ENCODE measurements at regions not wholly inside any gene's neighbourhood (a gene's known extent, or its start where the extent isn't known, plus 50 kb on each side); places are given as distances from the start of the nearest gene placed in this dataset.

DNA sequence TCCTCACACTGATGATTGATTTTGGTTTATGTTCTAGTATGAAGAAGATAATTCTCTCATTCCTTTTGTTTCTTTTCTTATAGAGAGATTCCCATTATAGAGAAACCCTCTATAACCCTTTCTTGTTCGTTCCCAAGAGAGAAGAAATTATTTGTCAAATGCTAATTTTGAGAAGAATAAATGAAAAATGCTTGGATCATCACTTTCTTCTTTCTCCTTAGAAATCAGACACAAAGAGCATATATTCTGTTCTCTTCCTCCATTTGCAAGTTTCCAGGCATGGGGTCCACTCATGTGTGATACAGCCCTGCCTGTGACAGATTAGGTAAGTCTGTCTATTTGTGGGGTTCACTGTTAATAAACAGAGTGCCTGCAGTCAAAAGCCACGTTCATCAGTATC, 222.6 kb upstream of the NECTIN3 start:
- TF ChIP-seq, protein P1, sequence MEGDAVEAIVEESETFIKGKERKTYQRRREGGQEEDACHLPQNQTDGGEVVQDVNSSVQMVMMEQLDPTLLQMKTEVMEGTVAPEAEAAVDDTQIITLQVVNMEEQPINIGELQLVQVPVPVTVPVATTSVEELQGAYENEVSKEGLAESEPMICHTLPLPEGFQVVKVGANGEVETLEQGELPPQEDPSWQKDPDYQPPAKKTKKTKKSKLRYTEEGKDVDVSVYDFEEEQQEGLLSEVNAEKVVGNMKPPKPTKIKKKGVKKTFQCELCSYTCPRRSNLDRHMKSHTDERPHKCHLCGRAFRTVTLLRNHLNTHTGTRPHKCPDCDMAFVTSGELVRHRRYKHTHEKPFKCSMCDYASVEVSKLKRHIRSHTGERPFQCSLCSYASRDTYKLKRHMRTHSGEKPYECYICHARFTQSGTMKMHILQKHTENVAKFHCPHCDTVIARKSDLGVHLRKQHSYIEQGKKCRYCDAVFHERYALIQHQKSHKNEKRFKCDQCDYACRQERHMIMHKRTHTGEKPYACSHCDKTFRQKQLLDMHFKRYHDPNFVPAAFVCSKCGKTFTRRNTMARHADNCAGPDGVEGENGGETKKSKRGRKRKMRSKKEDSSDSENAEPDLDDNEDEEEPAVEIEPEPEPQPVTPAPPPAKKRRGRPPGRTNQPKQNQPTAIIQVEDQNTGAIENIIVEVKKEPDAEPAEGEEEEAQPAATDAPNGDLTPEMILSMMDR (conservative IDR thresholded peaks at IDR 0.05; ENCODE audit: low read length): no peak
- H3K4me3 ChIP-seq (ENCODE audit: low read length): no peak overlapping the region
- DNase-seq (ENCODE audit: low read depth): no peak

DNA sequence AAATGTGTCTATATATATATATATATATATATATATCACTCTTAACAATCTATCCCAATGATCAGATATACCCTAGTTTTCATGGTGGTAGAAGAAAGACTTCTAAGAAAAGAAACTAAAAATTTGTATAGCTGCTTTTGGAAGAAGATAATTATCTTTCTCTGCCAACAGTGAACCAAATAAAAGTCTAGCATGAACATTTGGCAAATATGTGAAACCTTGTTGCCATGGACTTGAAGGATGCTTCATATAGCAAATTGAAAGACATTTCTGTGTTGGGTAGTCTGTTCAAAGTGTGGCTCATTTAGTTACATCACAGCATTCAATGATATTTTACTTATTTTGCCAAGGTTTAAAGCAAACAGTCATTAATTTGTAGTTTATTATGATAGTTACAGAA, 219.9 kb upstream of the NECTIN3 start:
- no peak overlapping the region for H3K4me3 ChIP-seq (ENCODE audit: low read length)
- no peak for DNase-seq (ENCODE audit: low read depth)
- TF ChIP-seq, protein P1 (conservative IDR thresholded peaks at IDR 0.05; ENCODE audit: low read length): no peak

DNA sequence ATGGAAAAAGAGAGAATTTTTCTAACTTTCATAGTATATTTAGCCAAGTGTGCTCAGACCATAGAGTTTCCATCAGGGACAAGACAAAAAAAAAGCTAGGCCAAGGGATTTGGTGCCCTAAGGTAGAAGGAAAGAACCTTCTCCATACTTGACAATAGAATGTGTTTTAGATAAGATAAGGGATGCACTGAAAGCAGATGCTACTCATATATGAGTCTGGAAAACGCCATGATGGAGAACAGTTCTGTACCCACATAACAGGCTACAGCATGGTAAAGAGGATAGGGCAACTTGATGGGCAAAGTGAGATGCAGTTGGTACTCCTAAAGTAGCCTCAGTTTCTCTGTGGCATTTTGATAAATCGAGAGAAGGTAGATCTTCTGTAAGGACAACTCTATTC, 216.4 kb upstream of the NECTIN3 start:
- no peak for DNase-seq (ENCODE audit: low read depth)
- TF ChIP-seq, protein P1 (conservative IDR thresholded peaks at IDR 0.05; ENCODE audit: low read length): no peak
- H3K4me3 ChIP-seq (ENCODE audit: low read length): no peak overlapping the region

DNA sequence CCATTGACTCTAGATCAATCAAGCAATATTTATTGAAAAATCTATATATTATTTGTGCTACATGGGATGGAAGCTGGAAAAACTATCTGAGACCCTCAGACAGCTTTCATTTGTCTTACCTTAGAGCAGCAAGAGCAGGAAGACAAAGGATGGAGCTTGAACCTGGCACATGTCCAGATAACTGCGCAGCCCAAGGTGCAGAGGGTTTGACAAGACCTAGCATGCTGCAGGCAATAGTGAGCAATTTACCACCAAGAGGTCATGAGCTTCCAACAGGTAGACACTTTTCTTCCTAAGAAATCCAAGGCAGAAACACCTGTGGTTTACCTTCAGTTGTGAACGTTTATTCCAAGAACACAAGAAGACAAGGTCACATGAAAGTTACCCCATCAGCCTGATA, 214.7 kb upstream of the NECTIN3 start:
- DNase-seq (ENCODE audit: low read depth): no peak
- no peak overlapping the region for H3K4me3 ChIP-seq (ENCODE audit: low read length)
- TF ChIP-seq, protein P1 (conservative IDR thresholded peaks at IDR 0.05; ENCODE audit: low read length): no peak

DNA sequence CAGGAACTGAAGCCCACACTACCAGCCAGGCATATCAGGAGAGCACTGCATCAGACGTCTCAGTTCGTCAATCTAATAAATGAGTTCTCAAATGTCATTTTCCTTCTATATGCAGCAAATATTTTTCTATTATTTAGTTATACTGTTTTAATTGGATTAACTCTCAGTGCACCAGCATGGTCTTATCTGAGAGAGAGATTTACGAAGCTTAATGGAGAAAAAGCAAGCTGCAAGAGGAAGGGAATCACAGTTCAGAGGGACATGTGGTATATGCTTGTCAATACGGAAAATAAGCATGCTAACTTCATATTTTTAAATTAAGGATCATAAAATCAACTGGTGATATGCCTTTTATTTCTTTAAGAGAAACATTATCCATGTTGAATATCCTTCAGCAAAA, 213.1 kb upstream of the NECTIN3 start:
- H3K4me3 ChIP-seq (ENCODE audit: low read length): no peak overlapping the region
- TF ChIP-seq, protein P1 (conservative IDR thresholded peaks at IDR 0.05; ENCODE audit: low read length): no peak
- no peak for DNase-seq (ENCODE audit: low read depth)

DNA sequence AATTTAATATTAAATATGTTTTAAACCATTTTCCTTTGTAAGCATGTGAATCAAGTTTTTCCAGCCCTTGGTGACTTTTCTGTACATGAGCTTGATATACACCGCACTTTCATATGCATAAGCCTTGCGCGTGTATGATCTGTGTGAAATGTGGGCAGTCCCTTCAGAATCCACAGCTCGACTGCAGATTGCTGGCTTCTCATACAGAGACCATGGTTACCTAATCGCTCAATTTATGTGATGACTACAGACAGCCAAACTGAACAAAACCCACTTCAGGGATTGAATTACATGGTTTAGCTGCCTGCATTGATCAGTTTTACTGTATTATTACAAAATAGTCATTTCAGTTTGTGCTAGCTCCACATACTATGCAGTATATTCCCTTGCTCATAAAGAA, 212.3 kb upstream of the NECTIN3 start:
- TF ChIP-seq, protein P1 (conservative IDR thresholded peaks at IDR 0.05; ENCODE audit: low read length): no peak
- no peak overlapping the region for H3K4me3 ChIP-seq (ENCODE audit: low read length)
- peak; percentile 3 for DNase-seq (ENCODE audit: low read depth)

DNA sequence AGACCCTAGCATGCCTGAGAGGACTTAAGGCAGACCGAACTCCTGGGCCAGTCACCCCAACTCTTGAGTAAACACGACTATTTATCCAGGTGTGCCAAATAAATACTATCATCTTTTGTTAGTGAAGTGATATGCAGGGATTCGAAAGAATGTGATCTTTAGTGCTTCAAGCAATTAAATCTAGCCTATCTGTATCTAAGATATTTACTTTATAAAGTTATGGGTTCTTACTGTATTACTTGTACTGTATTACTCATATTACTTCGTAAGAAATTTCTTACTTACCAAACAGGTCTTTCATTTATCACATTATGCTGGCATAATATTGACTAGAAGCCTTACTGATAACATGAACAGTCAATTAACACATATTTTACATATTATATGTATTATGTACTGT, 211.6 kb upstream of the NECTIN3 start:
- TF ChIP-seq, protein P1 (conservative IDR thresholded peaks at IDR 0.05; ENCODE audit: low read length): no peak
- no peak overlapping the region for H3K4me3 ChIP-seq (ENCODE audit: low read length)
- DNase-seq (ENCODE audit: low read depth): no peak
